ENCODE measurements at regions not wholly inside any gene's neighbourhood (a gene's known extent, or its start where the extent isn't known, plus 50 kb on each side); places are given as distances from the start of the nearest gene placed in this dataset.

DNA sequence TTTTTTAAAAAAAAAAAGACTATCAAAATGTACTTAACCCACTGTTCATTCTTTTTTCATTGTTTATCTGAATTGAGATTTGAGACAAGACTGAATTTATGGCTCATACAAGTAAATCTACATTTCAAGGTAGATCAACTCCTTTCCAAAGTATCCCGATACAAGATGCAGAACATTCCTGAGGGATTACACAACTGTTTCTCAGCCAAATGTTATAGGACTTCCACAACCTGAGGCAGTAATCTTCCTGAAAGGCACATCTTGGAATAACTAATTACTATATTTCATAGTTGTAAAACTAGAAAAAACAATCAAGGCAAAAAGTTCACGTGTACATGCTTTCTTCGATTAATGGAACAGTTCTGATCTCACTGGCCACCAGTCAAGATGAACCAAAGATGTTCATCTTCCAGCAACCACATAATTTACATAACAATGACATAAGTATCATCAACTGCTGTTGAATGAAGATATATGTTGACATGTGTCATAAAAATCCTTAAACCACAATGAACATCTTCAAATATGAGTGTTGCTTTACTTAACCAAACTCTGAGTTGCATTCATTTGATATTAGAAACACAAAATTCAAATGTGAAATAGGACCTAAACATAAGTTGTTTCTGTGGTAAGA, 225.2 kb upstream of the DKK2 start:
- TF ChIP-seq, protein P1, sequence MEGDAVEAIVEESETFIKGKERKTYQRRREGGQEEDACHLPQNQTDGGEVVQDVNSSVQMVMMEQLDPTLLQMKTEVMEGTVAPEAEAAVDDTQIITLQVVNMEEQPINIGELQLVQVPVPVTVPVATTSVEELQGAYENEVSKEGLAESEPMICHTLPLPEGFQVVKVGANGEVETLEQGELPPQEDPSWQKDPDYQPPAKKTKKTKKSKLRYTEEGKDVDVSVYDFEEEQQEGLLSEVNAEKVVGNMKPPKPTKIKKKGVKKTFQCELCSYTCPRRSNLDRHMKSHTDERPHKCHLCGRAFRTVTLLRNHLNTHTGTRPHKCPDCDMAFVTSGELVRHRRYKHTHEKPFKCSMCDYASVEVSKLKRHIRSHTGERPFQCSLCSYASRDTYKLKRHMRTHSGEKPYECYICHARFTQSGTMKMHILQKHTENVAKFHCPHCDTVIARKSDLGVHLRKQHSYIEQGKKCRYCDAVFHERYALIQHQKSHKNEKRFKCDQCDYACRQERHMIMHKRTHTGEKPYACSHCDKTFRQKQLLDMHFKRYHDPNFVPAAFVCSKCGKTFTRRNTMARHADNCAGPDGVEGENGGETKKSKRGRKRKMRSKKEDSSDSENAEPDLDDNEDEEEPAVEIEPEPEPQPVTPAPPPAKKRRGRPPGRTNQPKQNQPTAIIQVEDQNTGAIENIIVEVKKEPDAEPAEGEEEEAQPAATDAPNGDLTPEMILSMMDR (IDR thresholded peaks at IDR 0.05; ENCODE audit: low read depth, low read length) = no peak
- DNase-seq (ENCODE audit: extremely low read depth, low read depth) = no peak

DNA sequence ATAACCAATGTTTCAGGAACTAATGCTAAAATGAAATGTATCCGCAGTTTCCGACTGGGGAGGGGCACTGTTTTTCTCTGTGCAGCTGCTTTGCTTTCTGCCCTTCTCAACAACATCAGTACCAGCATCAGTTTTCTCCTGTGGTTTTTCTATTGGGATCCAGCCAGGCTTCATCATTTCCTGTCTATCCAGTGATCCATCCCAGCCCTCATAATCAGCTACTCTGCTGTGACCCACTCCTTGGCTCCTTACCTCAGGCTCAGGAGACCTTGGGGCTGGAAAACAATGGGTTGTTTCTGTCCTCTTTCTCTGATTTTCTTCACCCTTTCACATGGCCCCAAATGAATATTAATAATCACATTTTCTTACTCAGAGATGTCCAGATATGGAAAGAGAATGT, 222.2 kb upstream of the DKK2 start:
- TF ChIP-seq, protein P1 (IDR thresholded peaks at IDR 0.05; ENCODE audit: low read depth, low read length) = no peak
- no peak for DNase-seq (ENCODE audit: extremely low read depth, low read depth)

DNA sequence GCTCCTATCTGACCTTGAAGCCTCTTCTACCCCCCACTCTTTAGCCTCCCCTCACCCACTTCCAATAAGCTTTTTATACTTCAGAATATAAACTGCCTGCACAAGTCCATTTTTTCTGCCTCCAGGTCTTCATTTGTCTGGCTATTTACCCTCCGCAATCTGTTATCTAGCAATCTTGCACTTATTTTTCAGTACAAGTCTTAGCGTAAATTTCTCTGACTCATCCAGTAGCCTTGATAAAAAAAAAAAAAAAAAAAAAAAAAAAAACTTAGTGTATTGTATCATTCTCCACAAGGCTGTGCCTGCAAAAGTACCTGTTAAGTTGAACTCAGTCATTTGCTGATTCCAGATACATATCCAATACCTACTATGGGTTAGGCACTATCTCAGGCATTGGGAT, 219.5 kb upstream of the DKK2 start:
- no peak for DNase-seq (ENCODE audit: extremely low read depth, low read depth)
- TF ChIP-seq, protein P1 (IDR thresholded peaks at IDR 0.05; ENCODE audit: low read depth, low read length) = no peak

DNA sequence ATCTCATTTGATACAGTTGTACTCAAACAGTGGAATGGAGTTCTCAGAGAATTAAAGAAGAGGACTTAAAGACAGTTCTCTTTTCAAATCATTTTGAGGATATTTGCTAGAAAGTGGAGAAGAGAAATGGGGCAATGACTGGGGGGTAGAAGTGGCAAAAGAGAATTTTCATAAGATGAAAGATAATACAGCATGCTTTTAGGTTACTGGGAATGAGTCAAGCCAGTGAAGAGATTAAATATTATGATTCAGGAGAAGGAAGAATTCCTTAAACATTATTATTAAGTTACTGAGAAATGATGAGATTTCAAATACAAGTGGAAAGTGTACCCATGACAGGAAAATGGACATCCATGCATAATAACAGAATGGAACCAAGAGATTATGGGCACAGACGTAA, 219.0 kb upstream of the DKK2 start:
- TF ChIP-seq, protein P1 (IDR thresholded peaks at IDR 0.05; ENCODE audit: low read depth, low read length) = no peak
- DNase-seq (ENCODE audit: extremely low read depth, low read depth) = no peak

DNA sequence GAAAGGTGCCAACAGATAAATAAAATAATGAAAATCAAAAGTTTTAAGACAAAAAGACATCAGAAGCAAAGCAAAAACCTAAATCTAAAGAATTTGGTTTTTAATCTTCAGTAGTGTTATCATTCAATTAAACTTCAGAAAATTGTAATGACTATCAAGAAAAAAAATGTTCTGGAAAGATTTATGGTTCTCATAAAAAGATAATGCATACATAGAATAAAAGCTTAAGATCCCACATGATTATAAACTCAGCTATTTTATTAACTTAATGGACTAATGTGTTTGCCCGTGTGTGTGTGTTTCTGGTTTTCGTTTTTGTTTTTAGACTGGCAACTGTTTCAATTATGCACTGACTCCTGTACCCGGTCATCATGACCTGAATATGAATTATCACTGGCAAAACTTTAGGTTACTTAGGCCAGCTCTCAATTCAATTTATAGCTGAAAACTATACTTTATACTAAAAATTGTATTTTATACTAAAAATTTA, 217.5 kb upstream of the DKK2 start:
- TF ChIP-seq, protein P1 (IDR thresholded peaks at IDR 0.05; ENCODE audit: low read depth, low read length) = no peak
- no peak for DNase-seq (ENCODE audit: extremely low read depth, low read depth)

DNA sequence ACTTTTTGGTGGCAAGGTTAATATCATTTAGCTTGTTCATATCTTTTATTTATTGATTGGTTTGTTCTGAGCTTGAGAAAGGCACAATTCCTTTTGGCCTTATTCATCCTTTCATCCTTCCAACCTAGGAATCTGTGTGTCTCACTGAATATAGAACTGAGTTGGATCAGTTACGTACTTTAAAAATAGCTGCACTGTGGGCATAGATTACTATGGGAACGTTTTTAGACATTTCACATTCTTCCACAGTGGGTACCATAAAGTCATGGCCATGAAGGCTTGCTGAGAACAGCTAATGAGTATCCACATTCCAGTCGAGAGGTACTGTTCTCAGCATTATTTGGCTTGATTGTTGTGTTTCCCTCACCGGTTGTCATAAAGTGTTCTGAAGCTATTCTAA, 217.0 kb upstream of the DKK2 start:
- DNase-seq (ENCODE audit: extremely low read depth, low read depth) = no peak
- TF ChIP-seq, protein P1 (IDR thresholded peaks at IDR 0.05; ENCODE audit: low read depth, low read length) = no peak

DNA sequence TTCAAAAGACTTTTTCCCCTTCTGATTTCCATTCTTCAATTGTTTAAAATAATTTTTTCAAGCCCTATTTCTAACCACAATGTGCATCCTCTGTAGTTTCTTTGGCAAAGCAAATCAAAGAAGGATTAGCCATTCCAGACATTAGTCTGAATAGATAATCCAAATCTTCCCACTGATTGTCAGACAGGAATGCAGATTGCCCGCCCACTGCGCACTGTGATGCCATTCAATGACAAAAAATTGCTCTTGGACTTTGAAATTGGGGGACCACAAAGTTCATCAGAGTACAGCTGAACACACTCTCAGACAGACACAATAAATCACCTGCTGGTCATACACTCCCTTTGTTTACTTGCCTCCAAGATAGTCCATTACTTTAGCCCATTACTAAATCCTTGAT, 216.5 kb upstream of the DKK2 start:
- DNase-seq (ENCODE audit: extremely low read depth, low read depth) = no peak
- TF ChIP-seq, protein P1 (IDR thresholded peaks at IDR 0.05; ENCODE audit: low read depth, low read length) = no peak

Measured in AG09319 (cell line).